Ishikawa (cell line): ENCODE measurements at regions not wholly inside any gene's neighbourhood (a gene's known extent, or its start where the extent isn't known, plus 50 kb on each side); places are given as distances from the start of the nearest gene placed in this dataset.

Experiments used
- EGR1 ChIP-seq: IDR thresholded peaks from 2 replicates; pipeline ENCODE4 v1.6.1; 2012
- EP300 ChIP-seq: IDR thresholded peaks from 2 replicates; pipeline ENCODE4 v1.6.1; 2012; ENCODE audit warnings: borderline replicate concordance
- FOXM1 ChIP-seq: IDR thresholded peaks from 2 replicates; pipeline ENCODE4 v1.6.1; 2012; ENCODE audit warnings: low read depth, borderline replicate concordance
- MAX ChIP-seq: IDR thresholded peaks from 2 replicates; pipeline ENCODE4 v1.6.1; 2012
- NFIC ChIP-seq: IDR thresholded peaks from 2 replicates; pipeline ENCODE4 v1.6.1; 2012
- RAD21 ChIP-seq: IDR thresholded peaks from 2 replicates; pipeline ENCODE4 v1.6.1; 2012; ENCODE audit warnings: low read depth
- TAF1 ChIP-seq: IDR thresholded peaks from 2 replicates; pipeline ENCODE4 v1.6.1; 2012; ENCODE audit warnings: low read depth, mild to moderate bottlenecking
- TCF12 ChIP-seq: IDR thresholded peaks from 2 replicates; pipeline ENCODE4 v1.6.1; 2012; ENCODE audit warnings: low read depth
- USF1 ChIP-seq: IDR thresholded peaks from 2 replicates; pipeline ENCODE4 v1.6.1; 2012
- YY1 ChIP-seq: IDR thresholded peaks from 2 replicates; pipeline ENCODE4 v1.6.1; 2012; ENCODE audit warnings: low read depth
- TF ChIP-seq, protein P1 (sequence below): IDR thresholded peaks from 2 replicates; pipeline ENCODE4 v1.6.1; 2012; ENCODE audit warnings: low read depth, mild to moderate bottlenecking

DNA sequence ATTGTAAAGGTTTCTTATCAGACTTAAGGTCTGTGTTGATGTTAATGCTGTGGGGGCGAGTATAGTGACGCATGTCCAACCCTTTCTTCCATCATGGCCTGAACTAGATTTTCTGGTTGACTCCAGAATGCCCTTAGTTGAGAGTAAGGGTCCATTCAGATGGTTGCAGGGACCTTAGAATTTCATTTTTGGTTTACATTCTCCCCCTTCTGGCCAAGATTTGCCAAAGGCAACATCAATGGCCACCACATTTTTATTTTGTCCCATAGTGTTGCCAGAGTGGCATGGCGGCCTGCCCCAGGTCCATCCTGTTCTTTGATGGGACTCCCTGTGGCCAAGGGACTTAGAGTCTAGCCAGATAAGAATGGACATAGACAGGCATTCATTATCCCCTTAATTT is 368.5 kb downstream of the GPM6A start:
- no peak for TF ChIP-seq TAF1
- no peak for TF ChIP-seq YY1
- no peak for TF ChIP-seq TCF12
- TF ChIP-seq RAD21: peak; percentile 20; the same call in 1 of the 2 replicates
- TF ChIP-seq USF1: no peak
- TF ChIP-seq EGR1: no peak
- no peak for TF ChIP-seq EP300
- no peak for TF ChIP-seq MAX
- no peak for TF ChIP-seq FOXM1
- TF ChIP-seq NFIC: no peak
- TF ChIP-seq, protein P1, sequence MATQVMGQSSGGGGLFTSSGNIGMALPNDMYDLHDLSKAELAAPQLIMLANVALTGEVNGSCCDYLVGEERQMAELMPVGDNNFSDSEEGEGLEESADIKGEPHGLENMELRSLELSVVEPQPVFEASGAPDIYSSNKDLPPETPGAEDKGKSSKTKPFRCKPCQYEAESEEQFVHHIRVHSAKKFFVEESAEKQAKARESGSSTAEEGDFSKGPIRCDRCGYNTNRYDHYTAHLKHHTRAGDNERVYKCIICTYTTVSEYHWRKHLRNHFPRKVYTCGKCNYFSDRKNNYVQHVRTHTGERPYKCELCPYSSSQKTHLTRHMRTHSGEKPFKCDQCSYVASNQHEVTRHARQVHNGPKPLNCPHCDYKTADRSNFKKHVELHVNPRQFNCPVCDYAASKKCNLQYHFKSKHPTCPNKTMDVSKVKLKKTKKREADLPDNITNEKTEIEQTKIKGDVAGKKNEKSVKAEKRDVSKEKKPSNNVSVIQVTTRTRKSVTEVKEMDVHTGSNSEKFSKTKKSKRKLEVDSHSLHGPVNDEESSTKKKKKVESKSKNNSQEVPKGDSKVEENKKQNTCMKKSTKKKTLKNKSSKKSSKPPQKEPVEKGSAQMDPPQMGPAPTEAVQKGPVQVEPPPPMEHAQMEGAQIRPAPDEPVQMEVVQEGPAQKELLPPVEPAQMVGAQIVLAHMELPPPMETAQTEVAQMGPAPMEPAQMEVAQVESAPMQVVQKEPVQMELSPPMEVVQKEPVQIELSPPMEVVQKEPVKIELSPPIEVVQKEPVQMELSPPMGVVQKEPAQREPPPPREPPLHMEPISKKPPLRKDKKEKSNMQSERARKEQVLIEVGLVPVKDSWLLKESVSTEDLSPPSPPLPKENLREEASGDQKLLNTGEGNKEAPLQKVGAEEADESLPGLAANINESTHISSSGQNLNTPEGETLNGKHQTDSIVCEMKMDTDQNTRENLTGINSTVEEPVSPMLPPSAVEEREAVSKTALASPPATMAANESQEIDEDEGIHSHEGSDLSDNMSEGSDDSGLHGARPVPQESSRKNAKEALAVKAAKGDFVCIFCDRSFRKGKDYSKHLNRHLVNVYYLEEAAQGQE: no peak
